Hepatocyte (in vitro differentiated cells): ENCODE measurements at regions not wholly inside any gene's neighbourhood (a gene's known extent, or its start where the extent isn't known, plus 50 kb on each side); places are given as distances from the start of the nearest gene placed in this dataset.

Source experiments
- DNase-seq: peaks from one replicate; pipeline ENCODE4 v3.0.0-alpha.2; 2016; ENCODE audit warnings: low spot score
- H2AFZ ChIP-seq: fragments of 200-600 bp; sonication (generic); 2 replicates; pipeline ENCODE4 v1.6.0; 2016; ENCODE audit warnings: antibody characterized with exemption, mild to moderate bottlenecking
- H3K27ac ChIP-seq: fragments of 200-600 bp; sonication (generic); 2 replicates; pipeline ENCODE4 v1.5.1; 2016; ENCODE audit warnings: mild to moderate bottlenecking
- H3K27me3 ChIP-seq: fragments of 200-600 bp; sonication (generic); 2 replicates; pipeline ENCODE4 v1.6.1; 2016
- H3K36me3 ChIP-seq: fragments of 200-600 bp; sonication (generic); replicated peaks from 2 replicates; pipeline ENCODE4 v1.5.1; 2016; ENCODE audit warnings: low read depth; ENCODE audit not compliant: insufficient read depth
- H3K4me1 ChIP-seq: fragments of 200-600 bp; sonication (generic); 2 replicates; pipeline ENCODE4 v1.5.1; 2016; ENCODE audit warnings: mild to moderate bottlenecking, moderate library complexity; ENCODE audit not compliant: insufficient read depth
- H3K4me2 ChIP-seq: fragments of 200-600 bp; sonication (generic); 2 replicates; pipeline ENCODE4 v1.6.0; 2016
- H3K4me3 ChIP-seq: fragments of 200-600 bp; sonication (generic); 2 replicates; pipeline ENCODE4 v1.5.1; 2016; ENCODE audit warnings: mild to moderate bottlenecking
- H3K79me2 ChIP-seq: fragments of 200-600 bp; sonication (generic); 2 replicates; pipeline ENCODE4 v1.6.0; 2017; ENCODE audit warnings: mild to moderate bottlenecking
- H3K9me2 ChIP-seq: fragments of 200-600 bp; sonication (generic); replicated peaks from 2 replicates; pipeline ENCODE4 v1.6.0; 2017; ENCODE audit warnings: mild to moderate bottlenecking; ENCODE audit not compliant: insufficient read depth
- H3K9me3 ChIP-seq: fragments of 200-600 bp; sonication (generic); 2 replicates; pipeline ENCODE4 v1.5.1; 2016; ENCODE audit warnings: low read depth, mild to moderate bottlenecking
- H4K20me1 ChIP-seq: fragments of 200-600 bp; sonication (generic); 2 replicates; pipeline ENCODE4 v1.6.0; 2016; ENCODE audit warnings: mild to moderate bottlenecking; ENCODE audit not compliant: insufficient read depth, poor library complexity, severe bottlenecking
- EZH2 ChIP-seq: fragments of 200-600 bp; sonication (generic); IDR thresholded peaks from 2 replicates; pipeline ENCODE4 v1.6.1; 2016; ENCODE audit warnings: antibody characterized with exemption, mild to moderate bottlenecking, borderline replicate concordance
- EZH2phosphoT487 ChIP-seq: fragments of 200-600 bp; sonication (generic); IDR thresholded peaks from one replicate; pipeline ENCODE4 v1.6.1; 2018; ENCODE audit warnings: antibody characterized with exemption, mild to moderate bottlenecking, low read depth, moderate library complexity; ENCODE audit not compliant: unreplicated experiment, severe bottlenecking
- WGBS: methylation state at CpG from one replicate; pipeline ENCODE4 v1.1.6; 2016; ENCODE audit warnings: low lambda C conversion rate; ENCODE audit errors: missing lambda C conversion rate; 5-methylcytosine and 5-hydroxymethylcytosine counted together
- TF ChIP-seq, protein P1 (sequence below): fragments of 200-600 bp; sonication (generic); IDR thresholded peaks from 2 replicates; pipeline ENCODE4 v1.5.1; 2016; ENCODE audit warnings: antibody characterized with exemption, mild to moderate bottlenecking; ENCODE audit not compliant: poor library complexity

DNA sequence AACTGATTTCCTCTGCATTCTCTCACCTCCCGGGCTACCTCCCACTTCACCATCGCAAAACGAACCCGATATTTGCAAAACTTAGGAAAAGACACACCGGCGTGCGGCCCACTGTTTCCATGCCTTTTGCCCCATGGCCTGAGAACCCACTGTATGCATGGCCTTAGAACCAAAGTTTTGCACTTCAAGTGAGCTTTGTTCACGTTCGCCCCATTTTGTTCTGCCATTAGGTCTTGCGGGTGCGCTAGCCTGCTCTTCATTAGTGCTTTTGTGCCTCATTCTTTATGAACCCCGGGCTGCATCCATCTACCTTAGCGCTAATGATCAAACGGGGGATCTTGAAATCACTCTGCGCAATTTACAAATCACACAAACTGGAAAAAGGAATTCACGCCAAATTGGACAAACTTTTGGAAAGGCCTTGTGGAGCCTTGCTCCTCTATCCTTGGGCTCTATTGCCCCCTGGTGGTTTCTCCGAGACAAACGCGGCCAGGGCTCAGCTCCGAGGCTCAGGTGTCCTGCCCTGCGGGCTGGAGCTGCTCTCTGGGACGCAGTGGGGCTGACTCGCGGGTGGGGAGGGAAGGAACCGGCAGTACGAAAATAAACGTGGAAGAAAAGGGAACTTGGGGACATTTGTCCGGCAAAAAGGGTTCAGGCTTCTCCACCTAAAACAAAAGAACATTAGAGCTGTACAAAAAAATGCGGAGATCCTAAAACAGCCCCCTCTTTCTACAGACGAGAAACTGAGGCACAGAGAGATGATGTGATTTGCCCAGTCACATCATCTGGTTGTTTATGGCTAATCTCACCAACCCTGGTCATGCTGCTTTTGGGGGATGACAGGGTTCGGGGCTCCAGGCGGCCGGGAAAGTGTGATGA lies 300.4 kb upstream of the NFE2L3 start:
- Histone ChIP-seq H3K27me3 (no peaks in the 10 kb centered on the region), H3K36me3 (no peaks in the 10 kb centered on the region), H3K27ac (peak overlapping the region; percentile 90), H3K4me3 (no peak overlapping the region), H3K4me1 (peaks cover 65% of the 10 kb centered on the region), H2AFZ (peak overlapping the region; percentile 3), H3K9me2 (no peaks in the 10 kb centered on the region), H3K4me2 (peak overlapping the region; percentile 73), H3K79me2 (peaks cover 5% of the 10 kb centered on the region), H4K20me1 (no peaks in the 10 kb centered on the region), H3K9me3 (no peaks in the 10 kb centered on the region)
- TF ChIP-seq, protein P1, sequence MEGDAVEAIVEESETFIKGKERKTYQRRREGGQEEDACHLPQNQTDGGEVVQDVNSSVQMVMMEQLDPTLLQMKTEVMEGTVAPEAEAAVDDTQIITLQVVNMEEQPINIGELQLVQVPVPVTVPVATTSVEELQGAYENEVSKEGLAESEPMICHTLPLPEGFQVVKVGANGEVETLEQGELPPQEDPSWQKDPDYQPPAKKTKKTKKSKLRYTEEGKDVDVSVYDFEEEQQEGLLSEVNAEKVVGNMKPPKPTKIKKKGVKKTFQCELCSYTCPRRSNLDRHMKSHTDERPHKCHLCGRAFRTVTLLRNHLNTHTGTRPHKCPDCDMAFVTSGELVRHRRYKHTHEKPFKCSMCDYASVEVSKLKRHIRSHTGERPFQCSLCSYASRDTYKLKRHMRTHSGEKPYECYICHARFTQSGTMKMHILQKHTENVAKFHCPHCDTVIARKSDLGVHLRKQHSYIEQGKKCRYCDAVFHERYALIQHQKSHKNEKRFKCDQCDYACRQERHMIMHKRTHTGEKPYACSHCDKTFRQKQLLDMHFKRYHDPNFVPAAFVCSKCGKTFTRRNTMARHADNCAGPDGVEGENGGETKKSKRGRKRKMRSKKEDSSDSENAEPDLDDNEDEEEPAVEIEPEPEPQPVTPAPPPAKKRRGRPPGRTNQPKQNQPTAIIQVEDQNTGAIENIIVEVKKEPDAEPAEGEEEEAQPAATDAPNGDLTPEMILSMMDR = peak; percentile 92
- TF ChIP-seq EZH2 (no peak), EZH2phosphoT487 (no peak)
- 39% methylated on average over 33 of the region's 33 CpGs for WGBS
- DNase-seq = peak; percentile 94

DNA sequence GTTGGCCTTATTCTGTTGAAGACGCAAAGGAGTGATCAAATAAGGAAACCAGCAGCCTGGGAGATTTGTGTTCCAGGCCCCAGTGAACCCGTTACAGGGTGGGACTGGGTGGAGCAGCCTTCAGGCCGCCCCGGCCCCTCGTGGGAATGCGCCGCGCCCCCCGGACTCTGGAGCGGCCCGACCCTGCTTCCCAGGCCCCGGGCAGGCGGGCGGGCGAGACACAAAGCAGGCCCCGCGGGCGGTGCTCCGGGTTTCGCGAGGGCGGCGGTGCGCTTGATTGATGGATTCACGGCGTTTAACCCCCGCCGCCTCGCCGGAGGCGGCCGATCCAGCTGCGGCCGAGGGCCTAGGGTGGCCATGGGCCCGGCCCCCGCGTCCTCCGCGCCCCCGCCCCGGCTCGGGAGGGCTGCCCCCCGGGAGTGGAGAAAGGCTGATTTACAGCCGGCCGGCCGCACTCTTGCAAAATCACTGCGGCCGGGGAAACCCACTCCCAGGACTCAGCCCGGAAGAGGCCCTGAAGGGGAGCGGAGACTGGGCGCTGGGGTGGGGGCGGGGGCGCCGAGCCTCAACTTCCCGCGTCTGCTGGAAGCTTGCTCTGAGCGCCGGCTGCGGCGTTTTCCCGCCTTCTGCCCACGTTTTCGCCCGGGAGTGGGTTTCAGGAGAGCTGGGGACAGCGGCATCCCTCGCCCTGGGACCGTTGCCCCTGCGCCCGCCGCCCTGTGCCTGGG lies 299.6 kb upstream of the NFE2L3 start:
- WGBS = 4% methylated on average over 41 of the region's 70 CpGs
- Histone ChIP-seq H3K9me2 (no peaks in the 10 kb centered on the region), H3K27ac (peak overlapping the region; percentile 60), H3K36me3 (no peaks in the 10 kb centered on the region), H3K9me3 (no peaks in the 10 kb centered on the region), H3K4me1 (peaks cover 61% of the 10 kb centered on the region), H4K20me1 (no peaks in the 10 kb centered on the region), H3K4me2 (peak overlapping the region; percentile 73), H3K4me3 (no peak overlapping the region), H3K27me3 (no peaks in the 10 kb centered on the region), H3K79me2 (peaks cover 5% of the 10 kb centered on the region), H2AFZ (peak overlapping the region; percentile 3)
- DNase-seq = peak; percentile 73
- TF ChIP-seq EZH2phosphoT487 = no peak
- no peak for TF ChIP-seq EZH2
- TF ChIP-seq, protein P1 = no peak

DNA sequence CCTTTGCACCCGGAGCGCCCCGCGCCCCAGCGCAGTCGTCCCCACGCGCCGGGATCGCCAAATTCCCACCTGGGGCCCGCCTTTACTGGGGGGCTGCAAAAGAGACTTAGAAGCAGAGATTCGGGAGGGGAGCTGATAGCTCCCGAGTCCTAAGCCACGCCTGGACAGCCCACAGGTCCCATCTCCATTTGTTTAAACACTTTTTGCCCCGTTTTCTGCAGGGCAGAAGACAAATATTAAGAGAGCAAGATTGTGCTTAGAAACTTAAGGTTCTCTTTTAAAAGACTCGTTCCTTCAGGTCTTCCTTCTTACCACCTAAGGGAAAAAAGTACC lies 299.1 kb upstream of the NFE2L3 start:
- Histone ChIP-seq H3K4me1 (peaks cover 59% of the 10 kb centered on the region), H3K27ac (peak overlapping the region; percentile 60), H3K9me2 (no peaks in the 10 kb centered on the region), H4K20me1 (no peaks in the 10 kb centered on the region), H3K36me3 (no peaks in the 10 kb centered on the region), H3K4me2 (peak overlapping the region; percentile 73), H2AFZ (peak overlapping the region; percentile 3), H3K9me3 (no peaks in the 10 kb centered on the region), H3K27me3 (no peaks in the 10 kb centered on the region), H3K4me3 (no peak overlapping the region), H3K79me2 (peaks cover 5% of the 10 kb centered on the region)
- 27% methylated on average over 16 of the region's 16 CpGs for WGBS
- DNase-seq = no peak
- TF ChIP-seq EZH2phosphoT487 (no peak), EZH2 (peak; percentile 53)
- TF ChIP-seq, protein P1 = no peak
